HCT116 (cell line): ENCODE measurements at regions not wholly inside any gene's neighbourhood (a gene's known extent, or its start where the extent isn't known, plus 50 kb on each side); places are given as distances from the start of the nearest gene placed in this dataset.

ENCODE experiments used
- ATAC-seq: fragments of 200-7000 bp; cut with Tn5 transposase; 2 replicates; pipeline ENCODE4 v1.9.1; 2020; ENCODE audit warnings: mild to moderate bottlenecking, moderate library complexity
- BruUV-seq: library from RNA; stranded (reverse); fragments of 400-500 nt; replicated peaks from 2 replicates; lab custom pipeline; 2021; lab: Mats Ljungman, UMichigan
- CTCF ChIA-PET: fragments of 300-600 bp; sonication (Branson Sonifier 250); formaldehyde crosslinking; loops from one replicate; lab custom pipeline; 2021; ENCODE audit warnings: antibody characterized with exemption; lab: Charles Lee
- POLR2A ChIA-PET: fragments of 300-600, 350-600 bp; sonication (Branson Sonifier 250); formaldehyde crosslinking; loops from one replicate; lab custom pipeline; 2021; ENCODE audit warnings: antibody characterized with exemption; lab: Charles Lee
- RAD21 ChIA-PET, 2 experiments: fragments of 300-600 bp; sonication (Branson Sonifier 250); formaldehyde crosslinking; loops; one replicate each; lab custom pipeline; 2023; ENCODE audit warnings: low total read pairs in 2 of 2; ENCODE audit not compliant: uncharacterized antibody in 2 of 2, unreplicated experiment in 2 of 2, low non-redundant PET in 1 of 2; lab: Charles Lee
- DNase-seq: peaks from one replicate; pipeline ENCODE4 v3.0.0-alpha.2; 2010; ENCODE audit warnings: low read depth, low spot score
- H2AFZ ChIP-seq: fragments of 200-600 bp; shearing (Covaris generic), sonication (generic); 2 replicates; pipeline ENCODE4 v1.6.1; 2017; ENCODE audit warnings: low read depth, mixed run types, mixed read lengths, antibody characterized with exemption, low read length; ENCODE audit not compliant: poor library complexity, severe bottlenecking
- H3K27ac ChIP-seq: 2 replicates; pipeline ENCODE4 v1.5.1; 2012; ENCODE audit warnings: low read depth, low read length
- H3K27me3 ChIP-seq: fragments of 200-600 bp; sonication (generic); 2 replicates; pipeline ENCODE4 v1.6.1; 2016; ENCODE audit warnings: mixed run types, low read length, mixed read lengths; ENCODE audit not compliant: insufficient read depth
- H3K36me3 ChIP-seq, 2 experiments: fragments of 200-500 bp in 1 of 2; fragments of 200-600 bp in 1 of 2; sonication (Bioruptor generic) in 1 of 2; sonication (generic) in 1 of 2; 2 replicates each; pipeline versions ENCODE4 v1.5.1 to v1.6.1; 2014 to 2016; ENCODE audit warnings: low read length in 2 of 2, inconsistent platforms in 1 of 2, mixed read lengths in 1 of 2, mixed run types in 1 of 2; ENCODE audit not compliant: insufficient read depth in 2 of 2, control insufficient read depth in 1 of 2
- H3K4me1 ChIP-seq, 2 experiments: fragments of 200-600 bp in 1 of 2; sonication (generic) in 1 of 2; 2 replicates each; pipeline versions ENCODE4 v1.5.1 to v1.6.1; 2012 to 2017; ENCODE audit warnings: low read length in 2 of 2, inconsistent platforms in 1 of 2, mild to moderate bottlenecking in 1 of 2, mixed read lengths in 1 of 2, mixed run types in 1 of 2, moderate library complexity in 1 of 2; ENCODE audit not compliant: insufficient read depth in 2 of 2, control insufficient read depth in 1 of 2
- H3K4me2 ChIP-seq: fragments of 200-600 bp; sonication (generic); 2 replicates; pipeline ENCODE4 v1.6.1; 2017; ENCODE audit warnings: mixed run types, low read length, mixed read lengths
- H3K4me3 ChIP-seq, 2 experiments: fragments of 200-600 bp in 1 of 2; sonication (generic) in 1 of 2; replicated peaks in 1 of 2; 2 replicates each; pipeline ENCODE4 v1.5.1; 2011 to 2016; ENCODE audit warnings: low read length in 2 of 2, control low read depth in 1 of 2, low read depth in 1 of 2, mild to moderate bottlenecking in 1 of 2, mixed read lengths in 1 of 2, mixed run types in 1 of 2
- H3K79me2 ChIP-seq: fragments of 200-600 bp; sonication (generic); 2 replicates; pipeline ENCODE4 v1.6.1; 2017; ENCODE audit warnings: mild to moderate bottlenecking, mixed run types, low read length, moderate library complexity, mixed read lengths; ENCODE audit not compliant: insufficient read depth
- H3K9ac ChIP-seq: fragments of 200-600 bp; sonication (generic); 2 replicates; pipeline ENCODE4 v1.6.1; 2016; ENCODE audit warnings: low read length, mixed read lengths
- H3K9me2 ChIP-seq: fragments of 200-600 bp; sonication (generic), shearing (Covaris generic); 2 replicates; pipeline ENCODE4 v1.6.1; 2017; ENCODE audit warnings: mixed run types, mild to moderate bottlenecking, moderate library complexity; ENCODE audit not compliant: insufficient read depth
- H3K9me3 ChIP-seq, 2 experiments: fragments of 200-500 bp in 1 of 2; fragments of 200-600 bp in 1 of 2; sonication (Bioruptor generic) in 1 of 2; sonication (generic) in 1 of 2; 2 replicates each; pipeline ENCODE4 v1.6.1; 2014 to 2017; ENCODE audit warnings: low read length in 2 of 2, mixed read lengths in 2 of 2, inconsistent platforms in 1 of 2, low read depth in 1 of 2, mild to moderate bottlenecking in 1 of 2, mixed run types in 1 of 2, moderate library complexity in 1 of 2; ENCODE audit not compliant: control insufficient read depth in 1 of 2, insufficient read depth in 1 of 2
- H4K20me1 ChIP-seq: fragments of 200-600 bp; sonication (generic), shearing (Covaris generic); 2 replicates; pipeline ENCODE4 v1.6.1; 2017; ENCODE audit warnings: mixed run types, mild to moderate bottlenecking, moderate library complexity; ENCODE audit not compliant: insufficient read depth
- CBX3 ChIP-seq: IDR thresholded peaks from 2 replicates; pipeline ENCODE4 v1.6.1; 2012; ENCODE audit warnings: low read depth
- CEBPB ChIP-seq: IDR thresholded peaks from 2 replicates; pipeline ENCODE4 v1.6.1; 2012; ENCODE audit warnings: low read depth
- EZH2 ChIP-seq: fragments of 200-600 bp; sonication (generic); IDR thresholded peaks from 2 replicates; pipeline ENCODE4 v1.6.1; 2017; ENCODE audit warnings: antibody characterized with exemption, mixed run types
- EZH2phosphoT487 ChIP-seq: fragments of 200-600 bp; IDR thresholded peaks from 2 replicates; pipeline ENCODE4 v1.6.1; 2018; ENCODE audit warnings: antibody characterized with exemption, borderline replicate concordance
- FOSL1 ChIP-seq: IDR thresholded peaks from 2 replicates; pipeline ENCODE4 v1.6.1; 2012; ENCODE audit warnings: low read depth
- JUND ChIP-seq: IDR thresholded peaks from 2 replicates; pipeline ENCODE4 v1.6.1; 2012
- POLR2A ChIP-seq: IDR thresholded peaks from 2 replicates; pipeline ENCODE4 v1.7.0; 2011; ENCODE audit warnings: borderline replicate concordance; ENCODE audit not compliant: insufficient read depth, insufficient read length; ENCODE audit errors: extremely low read depth
- POLR2AphosphoS5 ChIP-seq: IDR thresholded peaks from 2 replicates; pipeline ENCODE4 v1.6.1; 2011; ENCODE audit warnings: mild to moderate bottlenecking, low read depth, low read length, moderate library complexity
- RAD21 ChIP-seq: IDR thresholded peaks from 2 replicates; pipeline ENCODE4 v1.6.1; 2012; ENCODE audit warnings: low read depth, mild to moderate bottlenecking
- SIN3A ChIP-seq: IDR thresholded peaks from 2 replicates; pipeline ENCODE4 v1.6.1; 2012; ENCODE audit warnings: low read depth
- SP1 ChIP-seq: IDR thresholded peaks from 2 replicates; pipeline ENCODE4 v1.6.1; 2012; ENCODE audit warnings: low read depth
- TCF7L2 ChIP-seq: IDR thresholded peaks from 2 replicates; pipeline ENCODE4 v1.7.0; 2011; ENCODE audit warnings: borderline replicate concordance, inconsistent platforms; ENCODE audit not compliant: insufficient read depth, insufficient read length; ENCODE audit errors: extremely low read depth
- YY1 ChIP-seq: IDR thresholded peaks from 2 replicates; pipeline ENCODE4 v1.6.1; 2011; ENCODE audit warnings: low read length, low read depth, moderate library complexity, mild to moderate bottlenecking; ENCODE audit not compliant: insufficient replicate concordance; ENCODE audit errors: extremely low read depth
- ZNF274 ChIP-seq: fragments of 200-500 bp; sonication (Bioruptor generic); IDR thresholded peaks from 2 replicates; pipeline ENCODE4 v1.6.1; 2014; ENCODE audit warnings: mild to moderate bottlenecking, low read depth, low read length, inconsistent platforms
- intact Hi-C: fragments of 100-400 bp; cut with micrococcal nuclease; formaldehyde crosslinking; loops from 2 replicates; pipeline ENCODE4 v1.10.0; 2022
- TF ChIP-seq, protein P1 (sequence below): IDR thresholded peaks from 2 replicates; pipeline ENCODE4 v1.6.1; 2012
- TF ChIP-seq, protein P2 (sequence below): IDR thresholded peaks from 2 replicates; pipeline ENCODE4 v1.6.1; 2012
- TF ChIP-seq, protein P3 (sequence below): IDR thresholded peaks from 2 replicates; pipeline ENCODE4 v1.6.1; 2011; ENCODE audit warnings: mild to moderate bottlenecking, low read length, moderate library complexity; ENCODE audit not compliant: insufficient replicate concordance; ENCODE audit errors: extremely low read depth

DNA sequence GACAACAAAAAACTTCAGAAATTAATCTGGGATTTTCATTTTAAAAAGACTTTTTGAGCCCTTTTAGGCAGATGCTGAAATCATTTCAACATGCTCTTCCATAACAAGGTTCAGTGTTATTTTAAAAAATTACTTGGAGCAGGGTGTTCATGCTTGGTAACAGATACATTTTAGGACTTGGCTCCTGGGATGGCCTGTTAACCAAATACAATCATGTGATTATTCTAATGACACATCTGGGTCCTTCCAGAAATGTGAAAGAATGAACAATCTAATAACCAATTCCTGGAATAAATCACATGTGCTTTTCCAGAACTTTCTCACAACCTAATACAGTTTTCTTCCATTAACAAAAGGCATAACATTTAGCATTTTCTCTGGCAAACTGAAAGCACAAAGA is 379.8 kb upstream of the RUNX1 start:
- DNase-seq (no peak), ATAC-seq (no peak)
- Histone ChIP-seq H3K4me2 (no peak overlapping the region), H3K27me3 (no peaks in the 10 kb centered on the region), H3K79me2 (no peaks in the 10 kb centered on the region), H3K9me3 (no peaks in the 10 kb centered on the region), H3K36me3 (no peaks in the 10 kb centered on the region), H2AFZ (no peak overlapping the region), H3K9ac (no peak overlapping the region), H3K27ac (no peak overlapping the region), H3K4me1 (no peaks in the 10 kb centered on the region), H3K9me2 (no peaks in the 10 kb centered on the region), H3K4me3 (no peak overlapping the region), H4K20me1 (no peaks in the 10 kb centered on the region)
- TF ChIP-seq ZNF274 (no peak), CBX3 (no peak), SP1 (no peak), POLR2A (no peak), EZH2 (no peak), EZH2phosphoT487 (no peak), RAD21 (no peak), SIN3A (no peak), POLR2AphosphoS5 (no peak), FOSL1 (no peak)
- TF ChIP-seq, protein P1, sequence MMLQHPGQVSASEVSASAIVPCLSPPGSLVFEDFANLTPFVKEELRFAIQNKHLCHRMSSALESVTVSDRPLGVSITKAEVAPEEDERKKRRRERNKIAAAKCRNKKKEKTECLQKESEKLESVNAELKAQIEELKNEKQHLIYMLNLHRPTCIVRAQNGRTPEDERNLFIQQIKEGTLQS = no peak
- TF ChIP-seq, protein P2, sequence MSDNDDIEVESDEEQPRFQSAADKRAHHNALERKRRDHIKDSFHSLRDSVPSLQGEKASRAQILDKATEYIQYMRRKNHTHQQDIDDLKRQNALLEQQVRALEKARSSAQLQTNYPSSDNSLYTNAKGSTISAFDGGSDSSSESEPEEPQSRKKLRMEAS = no peak
- CTCF ChIA-PET = no interaction called here
- RAD21 ChIA-PET = no interaction called here
- BruUV-seq = no TSS peak
- POLR2A ChIA-PET = no interaction called here
- intact Hi-C loops = no loop called here

DNA sequence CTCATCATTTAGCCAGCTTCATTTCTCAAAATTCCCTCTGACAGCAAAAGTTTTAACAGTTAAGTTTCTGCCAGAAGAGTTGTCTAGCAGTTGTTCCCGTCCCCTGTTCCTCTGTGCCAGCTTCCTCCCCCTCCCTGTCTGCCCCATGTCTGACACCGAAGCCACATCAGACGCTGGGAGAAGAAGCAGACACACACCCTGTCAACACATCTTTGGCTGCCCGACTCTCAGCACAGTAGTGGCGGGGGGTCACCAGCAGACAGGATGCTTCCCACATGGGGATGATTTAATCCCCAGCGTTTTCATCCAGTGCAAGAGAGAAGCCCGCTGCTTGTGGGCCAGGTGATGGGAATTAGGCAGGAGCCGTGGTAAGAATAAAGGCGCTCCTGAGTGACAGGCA is 379.4 kb upstream of the RUNX1 start:
- H3K9ac ChIP-seq = no peak overlapping the region
- ChIA-PET POLR2A (no interaction called here), CTCF (interaction anchor here (0.9 kb wide), 1 partner anchor 29 kb away, joined by 3 read pairs; no protein-coding TSS in a partner anchor), RAD21 (no interaction called here)
- no peak overlapping the region for H3K27ac ChIP-seq
- H2AFZ ChIP-seq = no peak overlapping the region
- no peaks in the 10 kb centered on the region for H3K9me2 ChIP-seq
- H3K4me3 ChIP-seq = no peak overlapping the region
- no peaks in the 10 kb centered on the region for H3K79me2 ChIP-seq
- no peaks in the 10 kb centered on the region for H3K36me3 ChIP-seq
- BruUV-seq = no TSS peak
- intact Hi-C loops = no loop called here
- H4K20me1 ChIP-seq = no peaks in the 10 kb centered on the region
- H3K27me3 ChIP-seq = no peaks in the 10 kb centered on the region
- no peak overlapping the region for H3K4me2 ChIP-seq
- DNase-seq = no peak
- ATAC-seq = no peak
- H3K4me1 ChIP-seq = no peaks in the 10 kb centered on the region
- H3K9me3 ChIP-seq = no peaks in the 10 kb centered on the region
- TF ChIP-seq POLR2AphosphoS5 = no peak
- no peak for TF ChIP-seq TCF7L2
- TF ChIP-seq, protein P1 = no peak
- TF ChIP-seq, protein P2 = no peak
- no peak for TF ChIP-seq CEBPB
- TF ChIP-seq JUND = no peak
- TF ChIP-seq EZH2phosphoT487 = no peak
- TF ChIP-seq FOSL1 = no peak
- TF ChIP-seq YY1 = no peak
- TF ChIP-seq, protein P3, sequence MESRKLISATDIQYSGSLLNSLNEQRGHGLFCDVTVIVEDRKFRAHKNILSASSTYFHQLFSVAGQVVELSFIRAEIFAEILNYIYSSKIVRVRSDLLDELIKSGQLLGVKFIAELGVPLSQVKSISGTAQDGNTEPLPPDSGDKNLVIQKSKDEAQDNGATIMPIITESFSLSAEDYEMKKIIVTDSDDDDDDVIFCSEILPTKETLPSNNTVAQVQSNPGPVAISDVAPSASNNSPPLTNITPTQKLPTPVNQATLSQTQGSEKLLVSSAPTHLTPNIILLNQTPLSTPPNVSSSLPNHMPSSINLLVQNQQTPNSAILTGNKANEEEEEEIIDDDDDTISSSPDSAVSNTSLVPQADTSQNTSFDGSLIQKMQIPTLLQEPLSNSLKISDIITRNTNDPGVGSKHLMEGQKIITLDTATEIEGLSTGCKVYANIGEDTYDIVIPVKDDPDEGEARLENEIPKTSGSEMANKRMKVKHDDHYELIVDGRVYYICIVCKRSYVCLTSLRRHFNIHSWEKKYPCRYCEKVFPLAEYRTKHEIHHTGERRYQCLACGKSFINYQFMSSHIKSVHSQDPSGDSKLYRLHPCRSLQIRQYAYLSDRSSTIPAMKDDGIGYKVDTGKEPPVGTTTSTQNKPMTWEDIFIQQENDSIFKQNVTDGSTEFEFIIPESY = no peak
- TF ChIP-seq SIN3A = no peak
- TF ChIP-seq CBX3 = no peak
- no peak for TF ChIP-seq SP1
